ENCODE measurements at regions not wholly inside any gene's neighbourhood (a gene's known extent, or its start where the extent isn't known, plus 50 kb on each side); places are given as distances from the start of the nearest gene placed in this dataset.

GRCh38 chr2:64718250-64718885 is 64.7 kb upstream of the SERTAD2 start:
- TF ChIP-seq ZNF274 (IDR thresholded peaks at IDR 0.05; ENCODE audit: low read depth, low read length) (no peak), YY1 (IDR thresholded peaks at IDR 0.05; ENCODE audit: insufficient read depth, insufficient read length) (no peak)
